Tibial nerve (tissue), 4 donors: ENCODE measurements at regions not wholly inside any gene's neighbourhood (a gene's known extent, or its start where the extent isn't known, plus 50 kb on each side); places are given as distances from the start of the nearest gene placed in this dataset.

Experiments used
- DNase-seq, 2 donors: peaks; one replicate each; pipeline ENCODE4 v3.0.0-alpha.2; 2019; ENCODE audit warnings: low spot score in 2 of 2
- H3K27ac ChIP-seq, 4 donors: fragments of 200-600 bp; sonication (generic) in 3 of 4; one replicate each; pipeline ENCODE4 v1.5.1; 2017 to 2019; ENCODE audit warnings: mild to moderate bottlenecking in 1 of 4
- H3K27me3 ChIP-seq, 2 donors: fragments of 200-600 bp; sonication (generic) in 1 of 2; one replicate each; pipeline versions ENCODE4 v1.5.1 to v1.6.0; 2017 to 2019
- H3K36me3 ChIP-seq, 3 donors: fragments of 200-600 bp; sonication (generic); one replicate each; pipeline ENCODE4 v1.5.1; 2018 to 2019
- H3K4me1 ChIP-seq, 4 donors: fragments of 200-600 bp; sonication (generic) in 3 of 4; one replicate each; pipeline ENCODE4 v1.5.1; 2017 to 2019
- H3K4me3 ChIP-seq, 4 donors: fragments of 200-600 bp; sonication (generic) in 3 of 4; one replicate each; pipeline ENCODE4 v1.5.1; 2017 to 2019; ENCODE audit warnings: mild to moderate bottlenecking in 1 of 4, moderate library complexity in 1 of 4
- H3K9me3 ChIP-seq, 4 donors: fragments of 200-600 bp; sonication (generic) in 3 of 4; one replicate each; pipeline ENCODE4 v1.5.1; 2017 to 2019
- EP300 ChIP-seq, 2 donors: sonication (generic); formaldehyde crosslinking; IDR thresholded peaks; one replicate each; pipeline ENCODE4 v1.6.1; 2017; ENCODE audit warnings: antibody characterized with exemption in 2 of 2, mild to moderate bottlenecking in 1 of 2
- POLR2A ChIP-seq, 2 donors: fragments of 450-650 bp; IDR thresholded peaks; one replicate each; pipeline ENCODE4 v1.6.1; 2017; ENCODE audit warnings: antibody characterized with exemption in 2 of 2, mild to moderate bottlenecking in 2 of 2, moderate library complexity in 2 of 2
- WGBS, 2 donors: methylation state at CpG; one replicate each; pipeline ENCODE4 v1.1.5; 2018; 5-methylcytosine and 5-hydroxymethylcytosine counted together
- TF ChIP-seq, protein P1 (sequence below), 5 experiments: fragments of 200-600 bp in 3 of 5; fragments of 450-650 bp in 2 of 5; sonication (generic) in 3 of 5; IDR thresholded peaks; one replicate each; pipeline ENCODE4 v1.5.1; 2016 to 2019; ENCODE audit warnings: antibody characterized with exemption in 5 of 5, mild to moderate bottlenecking in 3 of 5, moderate library complexity in 2 of 5

DNA sequence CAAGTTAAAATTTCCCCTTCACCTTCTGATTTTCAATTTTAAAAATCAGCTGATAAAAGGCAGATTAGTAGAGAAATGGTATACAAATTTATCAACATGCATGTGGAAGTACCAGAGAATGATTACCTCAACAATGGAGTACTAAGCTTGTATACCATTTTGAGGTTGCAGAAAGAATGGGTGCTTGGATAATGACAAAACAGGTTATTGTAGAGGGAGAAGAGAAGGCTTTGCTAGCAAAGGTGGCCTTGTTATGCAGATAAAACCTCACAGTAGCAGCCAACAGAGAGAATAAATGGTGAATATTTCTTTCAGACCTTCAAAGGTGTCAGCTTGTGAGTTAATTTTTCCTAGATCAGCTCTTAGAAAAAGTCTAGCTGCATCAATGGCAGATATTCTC lies 1174.9 kb upstream of the ADGRL4 start:
- H3K9me3 ChIP-seq = peaks cover 0 to 7% (median 2%) of the 10 kb centered on the region in 4 donors
- H3K27me3 ChIP-seq = no peaks in the 10 kb centered on the region
- TF ChIP-seq, protein P1, sequence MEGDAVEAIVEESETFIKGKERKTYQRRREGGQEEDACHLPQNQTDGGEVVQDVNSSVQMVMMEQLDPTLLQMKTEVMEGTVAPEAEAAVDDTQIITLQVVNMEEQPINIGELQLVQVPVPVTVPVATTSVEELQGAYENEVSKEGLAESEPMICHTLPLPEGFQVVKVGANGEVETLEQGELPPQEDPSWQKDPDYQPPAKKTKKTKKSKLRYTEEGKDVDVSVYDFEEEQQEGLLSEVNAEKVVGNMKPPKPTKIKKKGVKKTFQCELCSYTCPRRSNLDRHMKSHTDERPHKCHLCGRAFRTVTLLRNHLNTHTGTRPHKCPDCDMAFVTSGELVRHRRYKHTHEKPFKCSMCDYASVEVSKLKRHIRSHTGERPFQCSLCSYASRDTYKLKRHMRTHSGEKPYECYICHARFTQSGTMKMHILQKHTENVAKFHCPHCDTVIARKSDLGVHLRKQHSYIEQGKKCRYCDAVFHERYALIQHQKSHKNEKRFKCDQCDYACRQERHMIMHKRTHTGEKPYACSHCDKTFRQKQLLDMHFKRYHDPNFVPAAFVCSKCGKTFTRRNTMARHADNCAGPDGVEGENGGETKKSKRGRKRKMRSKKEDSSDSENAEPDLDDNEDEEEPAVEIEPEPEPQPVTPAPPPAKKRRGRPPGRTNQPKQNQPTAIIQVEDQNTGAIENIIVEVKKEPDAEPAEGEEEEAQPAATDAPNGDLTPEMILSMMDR (IDR thresholded peaks at IDR 0.05) = no peak
- TF ChIP-seq EP300 (IDR thresholded peaks at IDR 0.05) = no peak
- no peak for TF ChIP-seq POLR2A (IDR thresholded peaks at IDR 0.05)
- no peak overlapping the region for H3K4me3 ChIP-seq
- no peaks in the 10 kb centered on the region for H3K4me1 ChIP-seq
- no peaks in the 10 kb centered on the region for H3K36me3 ChIP-seq
- no peak overlapping the region for H3K27ac ChIP-seq
- no peak for DNase-seq

DNA sequence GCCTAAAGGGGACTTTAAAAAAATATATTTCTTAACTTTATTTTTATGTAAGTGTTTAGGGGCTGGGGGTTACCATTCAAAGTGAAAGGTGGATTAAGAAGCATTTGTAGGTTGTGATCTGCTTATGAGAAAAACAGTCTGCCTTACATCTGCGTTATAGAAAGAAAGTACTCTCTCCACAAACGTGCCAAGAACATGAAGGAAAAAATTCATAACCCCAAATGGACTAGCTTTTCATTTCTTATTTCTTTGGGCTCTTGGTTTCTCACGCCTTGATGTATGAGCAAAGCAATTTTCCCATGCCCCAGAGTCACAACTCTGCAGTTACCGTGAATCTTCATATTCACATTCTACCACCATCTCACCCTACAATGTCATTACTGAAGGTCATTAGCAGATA lies 1165.1 kb upstream of the ADGRL4 start:
- WGBS, 2 donors = 74 to 84% methylated on average over 4 of the region's 4 CpGs
- H3K27ac ChIP-seq = no peak overlapping the region
- no peaks in the 10 kb centered on the region for H3K4me1 ChIP-seq

DNA sequence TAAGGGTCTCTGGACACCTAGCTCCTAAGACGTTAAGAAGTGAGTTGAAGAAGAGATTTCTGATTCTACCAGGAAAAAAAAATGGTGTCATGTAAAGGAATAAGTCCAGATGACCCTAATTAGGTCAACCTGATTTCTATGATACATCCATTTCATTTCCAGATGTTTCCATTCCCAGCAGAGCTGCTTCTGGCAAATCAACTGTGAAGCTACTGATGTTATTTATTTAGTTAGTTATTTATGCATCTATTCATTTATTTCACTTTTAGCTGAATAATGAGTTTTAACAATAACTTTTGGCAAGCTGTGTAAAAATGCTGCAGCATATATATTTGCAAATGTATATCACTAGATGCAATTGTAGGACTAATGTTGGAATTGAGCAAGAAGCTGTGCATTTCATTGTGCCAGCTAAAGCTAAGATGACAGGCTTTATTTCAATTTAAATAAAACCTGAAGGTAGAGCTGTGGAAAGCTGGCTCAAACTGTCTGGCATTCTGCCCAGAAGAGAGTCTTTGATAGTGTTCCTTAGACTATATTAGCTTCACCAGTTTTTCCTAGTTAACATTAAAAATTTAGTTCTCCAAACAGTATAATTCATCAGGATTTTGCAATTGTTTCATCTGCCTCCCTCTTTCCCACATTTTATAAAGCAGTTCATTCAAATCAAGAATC lies 1164.4 kb upstream of the ADGRL4 start:
- Histone ChIP-seq H3K27me3 (no peaks in the 10 kb centered on the region), H3K36me3 (no peaks in the 10 kb centered on the region), H3K4me3 (no peak overlapping the region), H3K4me1 (no peaks in the 10 kb centered on the region), H3K9me3 (peaks cover 0 to 6% (median 0%) of the 10 kb centered on the region in 4 donors), H3K27ac (no peak overlapping the region)
- no peak for DNase-seq
- 58 to 60% methylated on average over 1 of the region's 1 CpG for WGBS, 2 donors
- TF ChIP-seq EP300 (IDR thresholded peaks at IDR 0.05) (no peak), POLR2A (IDR thresholded peaks at IDR 0.05) (no peak)
- TF ChIP-seq, protein P1 (IDR thresholded peaks at IDR 0.05) = no peak

More for the DNA sequence above, 1165.1 kb upstream of the ADGRL4 start:
- Histone ChIP-seq H3K36me3 (no peaks in the 10 kb centered on the region), H3K9me3 (peaks cover 0 to 9% (median 0%) of the 10 kb centered on the region in 4 donors), H3K4me3 (no peak overlapping the region), H3K27me3 (no peaks in the 10 kb centered on the region)
- TF ChIP-seq POLR2A (IDR thresholded peaks at IDR 0.05) (no peak), EP300 (IDR thresholded peaks at IDR 0.05) (no peak)
- TF ChIP-seq, protein P1 (IDR thresholded peaks at IDR 0.05) = no peak
- no peak for DNase-seq

DNA sequence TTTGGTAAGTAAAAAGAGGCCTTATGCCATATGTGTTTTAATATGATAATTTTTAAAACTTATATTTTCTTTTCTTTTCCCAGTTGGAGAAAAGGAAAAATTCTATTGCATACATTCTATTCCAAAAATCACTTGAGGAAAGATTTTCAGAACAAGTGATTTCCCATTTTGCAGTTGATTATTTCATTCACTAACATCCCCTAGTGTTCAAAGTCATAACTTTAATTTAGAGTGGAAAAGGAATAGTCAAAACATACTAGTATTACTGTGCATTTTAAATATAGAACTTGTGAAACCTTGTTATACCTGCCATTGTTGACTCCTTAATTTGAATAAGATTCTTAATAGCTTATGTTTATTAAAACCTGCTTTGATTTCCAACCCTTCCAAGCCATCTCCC lies 1157.6 kb upstream of the ADGRL4 start:
- TF ChIP-seq EP300 (IDR thresholded peaks at IDR 0.05) = no peak
- no peak for TF ChIP-seq POLR2A (IDR thresholded peaks at IDR 0.05)
- TF ChIP-seq, protein P1 (IDR thresholded peaks at IDR 0.05) = no peak
- H3K27ac ChIP-seq = no peak overlapping the region
- no peak for DNase-seq
- H3K36me3 ChIP-seq = no peaks in the 10 kb centered on the region
- no peak overlapping the region for H3K4me3 ChIP-seq
- H3K27me3 ChIP-seq = no peaks in the 10 kb centered on the region
- H3K4me1 ChIP-seq = no peaks in the 10 kb centered on the region
- H3K9me3 ChIP-seq = no peaks in the 10 kb centered on the region

DNA sequence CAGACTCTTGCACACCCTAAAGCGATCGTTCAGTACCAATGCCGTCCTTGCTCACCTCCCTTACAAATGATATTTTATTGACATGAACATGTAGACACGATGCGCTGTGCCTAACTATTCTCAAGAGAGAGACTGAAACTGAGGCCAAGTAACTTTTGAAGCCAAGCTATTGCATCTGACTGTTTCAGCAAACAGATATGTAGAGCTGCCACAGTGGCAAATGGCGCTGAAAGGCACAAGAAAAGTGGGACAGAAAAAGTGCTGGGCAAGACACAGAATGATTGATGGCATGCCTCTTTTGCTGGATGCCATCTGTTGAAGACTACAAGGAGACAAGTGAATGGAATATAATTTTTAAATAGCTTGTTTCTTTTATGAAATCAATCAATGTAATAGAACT lies 1157.2 kb upstream of the ADGRL4 start:
- no peak overlapping the region for H3K27ac ChIP-seq
- H3K4me1 ChIP-seq = no peaks in the 10 kb centered on the region
- no peak for DNase-seq
- H3K27me3 ChIP-seq = no peaks in the 10 kb centered on the region
- H3K36me3 ChIP-seq = no peaks in the 10 kb centered on the region
- no peak for TF ChIP-seq POLR2A (IDR thresholded peaks at IDR 0.05)
- TF ChIP-seq EP300 (IDR thresholded peaks at IDR 0.05) = no peak
- TF ChIP-seq, protein P1 (IDR thresholded peaks at IDR 0.05) = no peak
- WGBS, 2 donors = 86 to 89% methylated on average over 6 of the region's 6 CpGs
- no peak overlapping the region for H3K4me3 ChIP-seq
- no peaks in the 10 kb centered on the region for H3K9me3 ChIP-seq
